D721Med (cell line): ENCODE measurements at regions not wholly inside any gene's neighbourhood (a gene's known extent, or its start where the extent isn't known, plus 50 kb on each side); places are given as distances from the start of the nearest gene placed in this dataset.

Source experiments
- DNase-seq: peaks from one replicate; pipeline ENCODE4 v3.0.0; 2011; ENCODE audit warnings: low spot score; ENCODE audit not compliant: insufficient read length
- FAIRE-seq: peaks from 2 replicates; lab custom pipeline; 2011; peaks lifted over from hg19 to GRCh38; lab: Jason Lieb, UNC
- CTCF ChIP-seq: IDR thresholded peaks from 2 replicates; pipeline ENCODE4 v1.5.1; 2012; ENCODE audit warnings: mild to moderate bottlenecking, control low read depth; ENCODE audit not compliant: insufficient read depth; ENCODE audit errors: missing control alignments

- no peak for TF ChIP-seq CTCF
- no peak for FAIRE-seq
- no peak for DNase-seq
Measured at GRCh38 chr21:35768187-35768586, 292.1 kb downstream of the SETD4 start.

GRCh38 chr21:35764586-35764985 is 295.7 kb downstream of the SETD4 start:
- no peak for TF ChIP-seq CTCF
- FAIRE-seq, result no peak
- no peak for DNase-seq

- TF ChIP-seq CTCF, result no peak
- DNase-seq, result no peak
- FAIRE-seq, result no peak
Measured at GRCh38 chr21:35764077-35764476, 296.2 kb downstream of the SETD4 start.

GRCh38 chr21:35754583-35754982 is 305.7 kb downstream of the SETD4 start:
- no peak for TF ChIP-seq CTCF
- FAIRE-seq (no peak), DNase-seq (no peak)

DNA sequence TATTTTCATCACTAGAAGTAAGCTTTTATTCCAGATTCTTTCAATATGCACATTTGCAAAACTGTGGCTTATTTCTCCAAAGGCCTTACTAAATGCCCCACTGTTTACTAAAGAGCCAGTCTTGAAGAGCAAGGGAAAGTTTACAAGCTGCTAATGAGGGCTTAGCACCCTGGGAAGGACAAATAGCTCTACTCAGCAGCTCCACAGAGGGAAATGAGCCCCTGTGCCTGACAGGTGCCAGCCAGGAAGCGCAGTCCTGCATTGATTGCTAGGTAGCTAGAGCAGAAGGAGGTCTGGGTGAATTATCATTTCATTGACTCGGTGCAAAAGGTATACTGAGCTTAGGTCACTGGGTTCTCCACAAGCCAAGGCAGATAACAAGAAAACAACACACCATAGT is 307.0 kb downstream of the SETD4 start:
- DNase-seq, result no peak
- TF ChIP-seq CTCF, result no peak
- no peak for FAIRE-seq

DNA sequence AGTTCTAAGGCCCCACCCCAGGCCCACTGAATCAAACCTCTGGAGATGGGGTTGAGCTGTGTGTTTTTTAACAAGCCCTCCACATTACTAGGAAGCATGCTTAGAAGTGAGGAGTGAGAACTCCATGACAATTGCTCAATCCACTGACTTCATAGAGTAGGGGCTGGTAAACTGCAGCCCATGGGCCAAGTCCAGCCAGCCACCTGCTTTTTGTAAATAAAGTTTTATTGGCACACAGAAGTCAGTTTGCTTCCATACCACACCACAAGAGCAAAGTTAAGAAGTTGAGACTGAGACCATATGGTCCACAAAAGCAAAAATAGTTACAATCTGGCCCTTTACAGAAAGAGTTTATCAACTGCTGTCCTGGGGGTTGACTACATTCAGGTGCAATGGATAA is 309.2 kb downstream of the SETD4 start:
- DNase-seq, result no peak
- no peak for FAIRE-seq
- TF ChIP-seq CTCF, result no peak

GRCh38 chr21:35749904-35750303 is 310.4 kb downstream of the SETD4 start:
- no peak for TF ChIP-seq CTCF
- no peak for DNase-seq

More at GRCh38 chr21:35749904-35750303, 310.4 kb downstream of the SETD4 start:
- no peak for FAIRE-seq
